ENCODE measurements at regions not wholly inside any gene's neighbourhood (a gene's known extent, or its start where the extent isn't known, plus 50 kb on each side); places are given as distances from the start of the nearest gene placed in this dataset.

DNA sequence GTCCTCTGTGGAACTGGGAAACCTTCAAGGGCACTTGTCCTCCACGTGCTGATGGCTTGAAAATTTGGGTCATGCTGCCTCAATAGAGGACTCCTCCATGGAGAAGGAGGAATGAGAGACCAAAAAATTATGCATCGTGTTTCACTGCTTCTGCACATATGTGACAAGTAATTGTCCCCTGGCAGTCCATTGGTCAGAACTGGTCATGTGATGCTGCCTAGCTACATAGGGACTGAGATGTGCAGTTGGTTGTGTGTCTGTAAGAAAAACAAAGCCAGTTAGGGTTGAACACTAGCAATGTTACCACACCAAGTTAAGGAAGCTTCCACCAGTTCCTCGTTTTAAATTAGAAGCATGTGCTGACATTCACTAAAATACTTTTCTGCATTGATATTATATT is 201.9 kb upstream of the ANKH start:
- ChIA-PET CTCF (no interaction called here), POLR2A (ENCODE audit: low non-redundant PET) (no interaction called here)
- no TSS peak for BruUV-seq (replicated peaks)

DNA sequence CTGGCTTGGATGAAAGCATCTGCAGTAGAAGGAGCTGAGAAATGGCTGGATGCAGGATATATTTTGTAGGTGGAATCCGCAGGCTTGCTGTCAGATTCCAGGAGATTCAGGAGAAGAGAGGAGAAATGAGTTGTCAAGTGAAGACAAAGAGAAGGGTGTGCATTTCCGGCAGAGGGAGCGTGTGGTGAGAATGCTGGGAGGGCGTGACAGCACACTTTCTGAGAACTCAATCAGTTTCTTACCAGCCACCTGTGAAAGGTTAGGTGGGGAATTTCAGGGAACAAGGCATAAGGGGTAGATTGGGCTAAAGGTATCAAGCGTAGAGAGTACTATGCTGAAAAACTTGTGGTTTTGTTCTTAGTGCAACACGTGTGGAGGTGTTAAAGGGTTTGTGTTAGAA is 199.3 kb upstream of the ANKH start:
- intact Hi-C loops (cut with micrococcal nuclease; ENCODE audit: unreplicated experiment) = no loop called here
- Histone ChIP-seq H3K36me3 (ENCODE audit: insufficient read depth, low read length, poor library complexity, severe bottlenecking) (no peaks in the 10 kb centered on the region), H3K27me3 (replicated peaks; ENCODE audit: insufficient read depth, low read depth, low read length, poor library complexity) (no peaks in the 10 kb centered on the region), H3K4me3 (ENCODE audit: low read depth, low read length, poor library complexity, severe bottlenecking) (no peak overlapping the region), H3K27ac (ENCODE audit: low read depth, low read length, poor library complexity, severe bottlenecking) (no peak overlapping the region), H3K9me3 (ENCODE audit: low read depth, low read length, poor library complexity, severe bottlenecking) (no peaks in the 10 kb centered on the region), H3K4me1 (ENCODE audit: insufficient read depth, low read length, poor library complexity, severe bottlenecking) (no peaks in the 10 kb centered on the region)
- DNase-seq (ENCODE audit: low spot score) = no peak
- CTCF ChIA-PET = no interaction called here
- POLR2A ChIA-PET (ENCODE audit: low non-redundant PET) = no interaction called here
- no peak for TF ChIP-seq EZH2 (IDR thresholded peaks at IDR 0.05; ENCODE audit: borderline replicate concordance, low read depth, low read length, poor library complexity, severe bottlenecking)
- TF ChIP-seq, protein P1, sequence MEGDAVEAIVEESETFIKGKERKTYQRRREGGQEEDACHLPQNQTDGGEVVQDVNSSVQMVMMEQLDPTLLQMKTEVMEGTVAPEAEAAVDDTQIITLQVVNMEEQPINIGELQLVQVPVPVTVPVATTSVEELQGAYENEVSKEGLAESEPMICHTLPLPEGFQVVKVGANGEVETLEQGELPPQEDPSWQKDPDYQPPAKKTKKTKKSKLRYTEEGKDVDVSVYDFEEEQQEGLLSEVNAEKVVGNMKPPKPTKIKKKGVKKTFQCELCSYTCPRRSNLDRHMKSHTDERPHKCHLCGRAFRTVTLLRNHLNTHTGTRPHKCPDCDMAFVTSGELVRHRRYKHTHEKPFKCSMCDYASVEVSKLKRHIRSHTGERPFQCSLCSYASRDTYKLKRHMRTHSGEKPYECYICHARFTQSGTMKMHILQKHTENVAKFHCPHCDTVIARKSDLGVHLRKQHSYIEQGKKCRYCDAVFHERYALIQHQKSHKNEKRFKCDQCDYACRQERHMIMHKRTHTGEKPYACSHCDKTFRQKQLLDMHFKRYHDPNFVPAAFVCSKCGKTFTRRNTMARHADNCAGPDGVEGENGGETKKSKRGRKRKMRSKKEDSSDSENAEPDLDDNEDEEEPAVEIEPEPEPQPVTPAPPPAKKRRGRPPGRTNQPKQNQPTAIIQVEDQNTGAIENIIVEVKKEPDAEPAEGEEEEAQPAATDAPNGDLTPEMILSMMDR (conservative IDR thresholded peaks at IDR 0.05; ENCODE audit: low read depth, low read length) = no peak
- BruUV-seq (replicated peaks) = no TSS peak

More for the DNA sequence above, 201.9 kb upstream of the ANKH start:
- Histone ChIP-seq H3K27me3 (replicated peaks; ENCODE audit: insufficient read depth, low read depth, low read length, poor library complexity) (no peaks in the 10 kb centered on the region), H3K27ac (ENCODE audit: low read depth, low read length, poor library complexity, severe bottlenecking) (no peak overlapping the region), H3K9me3 (ENCODE audit: low read depth, low read length, poor library complexity, severe bottlenecking) (no peaks in the 10 kb centered on the region), H3K4me3 (ENCODE audit: low read depth, low read length, poor library complexity, severe bottlenecking) (no peak overlapping the region), H3K36me3 (ENCODE audit: insufficient read depth, low read length, poor library complexity, severe bottlenecking) (no peaks in the 10 kb centered on the region), H3K4me1 (ENCODE audit: insufficient read depth, low read length, poor library complexity, severe bottlenecking) (no peaks in the 10 kb centered on the region)
- no peak for TF ChIP-seq EZH2 (IDR thresholded peaks at IDR 0.05; ENCODE audit: borderline replicate concordance, low read depth, low read length, poor library complexity, severe bottlenecking)
- TF ChIP-seq, protein P1 (conservative IDR thresholded peaks at IDR 0.05; ENCODE audit: low read depth, low read length) = no peak
- intact Hi-C loops (cut with micrococcal nuclease; ENCODE audit: unreplicated experiment) = no loop called here
- no peak for DNase-seq (ENCODE audit: low spot score)

DNA sequence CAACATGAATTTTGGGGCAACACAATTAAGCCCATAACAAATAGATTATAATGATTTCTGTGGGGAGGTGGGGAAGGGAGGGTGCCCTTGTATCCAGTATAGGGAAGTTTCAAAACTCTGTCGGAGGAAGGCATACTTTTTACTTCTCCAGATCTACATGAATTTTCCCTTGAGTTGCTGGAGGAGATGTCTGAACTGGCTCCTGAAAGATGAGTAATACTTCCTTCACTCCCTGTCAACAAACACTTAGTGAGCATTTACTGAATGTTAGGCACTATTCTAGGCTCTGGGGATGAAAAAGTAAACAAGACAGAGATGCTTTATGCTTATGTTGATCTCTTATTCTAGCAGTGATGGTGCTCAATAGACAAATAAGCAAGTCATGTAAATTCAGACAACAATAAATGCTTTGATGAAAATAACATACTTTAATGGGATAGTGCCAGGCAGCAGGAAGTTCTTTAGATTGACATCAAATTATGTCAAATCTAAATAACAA is 197.9 kb upstream of the ANKH start:
- no TSS peak for BruUV-seq (replicated peaks)
- Histone ChIP-seq H3K27ac (ENCODE audit: low read depth, low read length, poor library complexity, severe bottlenecking) (no peak overlapping the region), H3K36me3 (ENCODE audit: insufficient read depth, low read length, poor library complexity, severe bottlenecking) (no peaks in the 10 kb centered on the region), H3K4me3 (ENCODE audit: low read depth, low read length, poor library complexity, severe bottlenecking) (no peak overlapping the region), H3K9me3 (ENCODE audit: low read depth, low read length, poor library complexity, severe bottlenecking) (no peaks in the 10 kb centered on the region), H3K4me1 (ENCODE audit: insufficient read depth, low read length, poor library complexity, severe bottlenecking) (no peaks in the 10 kb centered on the region), H3K27me3 (replicated peaks; ENCODE audit: insufficient read depth, low read depth, low read length, poor library complexity) (no peaks in the 10 kb centered on the region)
- POLR2A ChIA-PET (ENCODE audit: low non-redundant PET) = no interaction called here
- CTCF ChIA-PET = no interaction called here
- TF ChIP-seq, protein P1 (conservative IDR thresholded peaks at IDR 0.05; ENCODE audit: low read depth, low read length) = no peak
- no peak for TF ChIP-seq EZH2 (IDR thresholded peaks at IDR 0.05; ENCODE audit: borderline replicate concordance, low read depth, low read length, poor library complexity, severe bottlenecking)
- DNase-seq (ENCODE audit: low spot score) = no peak
- intact Hi-C loops (cut with micrococcal nuclease; ENCODE audit: unreplicated experiment) = no loop called here
